Fibroblast of lung (primary cell): ENCODE measurements at regions not wholly inside any gene's neighbourhood (a gene's known extent, or its start where the extent isn't known, plus 50 kb on each side); places are given as distances from the start of the nearest gene placed in this dataset.

Experiments
- DNase-seq, 2 donors: peaks; one replicate each; pipeline versions ENCODE4 v3.0.0 to v3.0.0-alpha.2; 2010; ENCODE audit warnings: low read depth in 2 of 2
- H2AFZ ChIP-seq: 2 replicates; pipeline ENCODE4 v1.5.1; 2012; ENCODE audit warnings: low read length, control low read depth, inconsistent platforms
- H3K27ac ChIP-seq: 2 replicates; pipeline ENCODE4 v1.5.1; 2011; ENCODE audit warnings: low read length, control low read depth; ENCODE audit not compliant: insufficient read depth
- H3K27me3 ChIP-seq: 2 replicates; pipeline ENCODE4 v1.5.1; 2011; ENCODE audit warnings: mild to moderate bottlenecking, low read length; ENCODE audit not compliant: control insufficient read depth, insufficient read depth
- H3K36me3 ChIP-seq: 2 replicates; pipeline ENCODE4 v1.5.1; 2011; ENCODE audit warnings: low read length; ENCODE audit not compliant: control insufficient read depth, insufficient read depth
- H3K4me1 ChIP-seq: 2 replicates; pipeline ENCODE4 v1.5.1; 2011; ENCODE audit warnings: low read length; ENCODE audit not compliant: control insufficient read depth, insufficient read depth; ENCODE audit errors: extremely low read depth
- H3K4me2 ChIP-seq: 2 replicates; pipeline ENCODE4 v1.5.1; 2011; ENCODE audit warnings: low read length, control low read depth; ENCODE audit not compliant: insufficient read depth; ENCODE audit errors: extremely low read depth
- H3K4me3 ChIP-seq, 4 experiments: fragments of 200-600 bp in 1 of 4; sonication (generic) in 1 of 4; replicated peaks in 1 of 4; 2 replicates each; pipeline ENCODE4 v1.5.1; 2011 to 2016; ENCODE audit warnings: low read length in 4 of 4, low read depth in 3 of 4, mild to moderate bottlenecking in 3 of 4, control low read depth in 2 of 4, inconsistent platforms in 1 of 4, mixed read lengths in 1 of 4; ENCODE audit not compliant: insufficient read depth in 1 of 4; ENCODE audit errors: control extremely low read depth in 1 of 4
- H3K79me2 ChIP-seq: 2 replicates; pipeline ENCODE4 v1.5.1; 2012; ENCODE audit warnings: mild to moderate bottlenecking, low read length, inconsistent platforms; ENCODE audit not compliant: control insufficient read depth, insufficient read depth
- H3K9ac ChIP-seq: 2 replicates; pipeline ENCODE4 v1.5.1; 2011; ENCODE audit warnings: mild to moderate bottlenecking, low read length, control low read depth; ENCODE audit not compliant: insufficient read depth
- H3K9me3 ChIP-seq: 2 replicates; pipeline ENCODE4 v1.5.1; 2012; ENCODE audit warnings: low read depth, low read length; ENCODE audit not compliant: control insufficient read depth, insufficient read depth
- H4K20me1 ChIP-seq: 2 replicates; pipeline ENCODE4 v1.5.1; 2011; ENCODE audit warnings: low read length; ENCODE audit not compliant: control insufficient read depth, insufficient read depth; ENCODE audit errors: extremely low read depth
- EZH2 ChIP-seq: IDR thresholded peaks from 2 replicates; pipeline ENCODE4 v1.5.1; 2012; ENCODE audit warnings: low read length, control low read depth, mild to moderate bottlenecking; ENCODE audit errors: missing control alignments
- TF ChIP-seq, protein P1 (sequence below), 2 donors: IDR thresholded peaks in 1 of 2; conservative IDR thresholded peaks in 1 of 2; 1 replicate in 1 of 2; 2 replicates in 1 of 2; pipeline ENCODE4 v1.5.1; 2011 to 2012; ENCODE audit warnings: low read length in 2 of 2, control low read depth in 1 of 2, inconsistent platforms in 1 of 2, low read depth in 1 of 2, mild to moderate bottlenecking in 1 of 2

DNA sequence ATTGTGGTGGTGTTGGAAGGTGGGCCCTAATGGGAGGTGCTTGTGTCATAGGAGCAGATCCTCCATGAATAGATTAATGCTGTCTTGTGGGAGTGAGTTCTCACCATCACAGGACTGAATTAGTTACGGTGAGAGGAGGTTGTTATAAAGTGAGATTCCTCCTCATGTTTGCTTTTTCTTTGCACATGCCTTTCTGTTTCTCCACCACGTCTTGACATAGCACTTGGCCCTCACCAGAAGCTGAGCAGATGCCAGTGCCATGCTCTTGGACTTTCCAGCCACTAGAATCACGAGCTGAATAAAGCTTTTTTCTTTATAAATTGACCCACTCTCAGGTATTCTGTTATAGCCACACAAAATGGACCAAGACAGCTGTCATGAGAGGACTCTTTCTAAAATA lies 194.8 kb downstream of the PTPRU start:
- H3K9ac ChIP-seq, result no peak overlapping the region
- no peak for DNase-seq

DNA sequence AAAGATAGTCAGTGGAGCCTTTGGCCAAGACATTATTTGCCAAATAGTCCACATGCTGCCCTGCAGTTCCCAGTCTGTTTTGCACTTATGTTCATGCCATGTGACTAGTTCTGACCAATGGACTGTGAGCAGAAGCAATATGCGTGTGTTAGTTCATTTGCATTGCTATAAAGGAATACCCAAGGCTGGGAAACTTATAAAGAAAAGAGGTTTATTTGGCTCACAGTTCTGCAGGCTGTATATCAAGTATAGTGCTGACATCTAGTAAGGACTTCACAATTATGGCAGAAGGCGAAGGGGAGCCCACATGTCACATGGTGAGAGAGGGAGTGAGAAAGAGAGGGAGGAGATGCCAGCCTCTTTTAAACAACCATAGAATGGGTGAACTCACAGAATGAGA lies 193.3 kb downstream of the PTPRU start:
- no peak for DNase-seq
- TF ChIP-seq EZH2, result no peak
- TF ChIP-seq, protein P1, sequence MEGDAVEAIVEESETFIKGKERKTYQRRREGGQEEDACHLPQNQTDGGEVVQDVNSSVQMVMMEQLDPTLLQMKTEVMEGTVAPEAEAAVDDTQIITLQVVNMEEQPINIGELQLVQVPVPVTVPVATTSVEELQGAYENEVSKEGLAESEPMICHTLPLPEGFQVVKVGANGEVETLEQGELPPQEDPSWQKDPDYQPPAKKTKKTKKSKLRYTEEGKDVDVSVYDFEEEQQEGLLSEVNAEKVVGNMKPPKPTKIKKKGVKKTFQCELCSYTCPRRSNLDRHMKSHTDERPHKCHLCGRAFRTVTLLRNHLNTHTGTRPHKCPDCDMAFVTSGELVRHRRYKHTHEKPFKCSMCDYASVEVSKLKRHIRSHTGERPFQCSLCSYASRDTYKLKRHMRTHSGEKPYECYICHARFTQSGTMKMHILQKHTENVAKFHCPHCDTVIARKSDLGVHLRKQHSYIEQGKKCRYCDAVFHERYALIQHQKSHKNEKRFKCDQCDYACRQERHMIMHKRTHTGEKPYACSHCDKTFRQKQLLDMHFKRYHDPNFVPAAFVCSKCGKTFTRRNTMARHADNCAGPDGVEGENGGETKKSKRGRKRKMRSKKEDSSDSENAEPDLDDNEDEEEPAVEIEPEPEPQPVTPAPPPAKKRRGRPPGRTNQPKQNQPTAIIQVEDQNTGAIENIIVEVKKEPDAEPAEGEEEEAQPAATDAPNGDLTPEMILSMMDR (conservative IDR thresholded peaks at IDR 0.05 in 1 of 2, IDR thresholded peaks at IDR 0.05 in 1 of 2; ENCODE audit: low read depth in 1 of 2, low read length in 2 of 2), result no peak
- Histone ChIP-seq H3K4me3 (no peak overlapping the region), H3K36me3 (no peaks in the 10 kb centered on the region), H3K4me2 (no peak overlapping the region), H3K27me3 (no peaks in the 10 kb centered on the region), H4K20me1 (no peaks in the 10 kb centered on the region), H2AFZ (no peak overlapping the region), H3K4me1 (no peaks in the 10 kb centered on the region), H3K9me3 (no peaks in the 10 kb centered on the region), H3K9ac (no peak overlapping the region), H3K27ac (no peak overlapping the region), H3K79me2 (no peaks in the 10 kb centered on the region)

More for the DNA sequence above, 194.8 kb downstream of the PTPRU start:
- Histone ChIP-seq H3K9me3 (no peaks in the 10 kb centered on the region), H3K27ac (no peak overlapping the region), H3K36me3 (no peaks in the 10 kb centered on the region), H3K4me1 (no peaks in the 10 kb centered on the region), H3K27me3 (no peaks in the 10 kb centered on the region), H3K4me2 (no peak overlapping the region), H3K79me2 (no peaks in the 10 kb centered on the region), H4K20me1 (no peaks in the 10 kb centered on the region), H3K4me3 (no peak overlapping the region), H2AFZ (no peak overlapping the region)
- TF ChIP-seq, protein P1 (conservative IDR thresholded peaks at IDR 0.05 in 1 of 2, IDR thresholded peaks at IDR 0.05 in 1 of 2; ENCODE audit: low read depth in 1 of 2, low read length in 2 of 2), result no peak
- no peak for TF ChIP-seq EZH2

DNA sequence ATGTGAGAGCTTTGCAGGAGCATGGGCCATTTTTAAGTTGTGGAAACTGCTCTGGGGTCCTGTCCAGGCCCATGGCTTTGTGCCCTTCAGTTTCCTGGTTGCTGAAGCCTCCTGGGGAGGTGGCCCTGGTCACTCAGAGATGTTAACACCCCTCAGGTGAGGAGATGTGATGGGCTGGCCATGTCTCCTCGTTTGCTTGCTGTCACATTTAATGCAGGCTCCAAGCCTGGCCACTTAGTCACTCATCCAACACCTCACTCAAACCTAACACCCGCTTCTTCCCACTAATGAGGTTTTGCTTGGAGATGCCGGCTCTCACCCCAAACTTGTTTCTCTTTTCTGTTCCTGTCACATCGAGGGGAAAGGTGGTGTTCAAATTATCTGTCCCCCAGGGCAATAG lies 192.7 kb downstream of the PTPRU start:
- TF ChIP-seq, protein P1 (conservative IDR thresholded peaks at IDR 0.05 in 1 of 2, IDR thresholded peaks at IDR 0.05 in 1 of 2; ENCODE audit: low read depth in 1 of 2, low read length in 2 of 2), result no peak
- TF ChIP-seq EZH2, result no peak
- no peaks in the 10 kb centered on the region for H3K79me2 ChIP-seq
- no peaks in the 10 kb centered on the region for H3K9me3 ChIP-seq
- no peaks in the 10 kb centered on the region for H4K20me1 ChIP-seq
- H3K4me2 ChIP-seq, result no peak overlapping the region
- no peak overlapping the region for H3K27ac ChIP-seq
- no peaks in the 10 kb centered on the region for H3K27me3 ChIP-seq
- no peak overlapping the region for H2AFZ ChIP-seq
- H3K4me1 ChIP-seq, result no peaks in the 10 kb centered on the region
- H3K4me3 ChIP-seq, result no peak overlapping the region
- H3K9ac ChIP-seq, result no peak overlapping the region
- no peak for DNase-seq
- H3K36me3 ChIP-seq, result no peaks in the 10 kb centered on the region
